ENCODE measurements at regions not wholly inside any gene's neighbourhood (a gene's known extent, or its start where the extent isn't known, plus 50 kb on each side); places are given as distances from the start of the nearest gene placed in this dataset.

- Histone ChIP-seq H3K27me3 (ENCODE audit: insufficient read depth, low read depth, low read length) (no peaks in the 10 kb centered on the region), H3K27ac (ENCODE audit: low read length) (no peak overlapping the region), H3K4me3 (ENCODE audit: low read length) (no peak overlapping the region), H4K20me1 (ENCODE audit: insufficient read depth) (no peaks in the 10 kb centered on the region), H2AFZ (ENCODE audit: low read depth, low read length) (no peak overlapping the region), H3K79me2 (replicated peaks; ENCODE audit: insufficient read depth, low read length) (no peaks in the 10 kb centered on the region), H3F3A (ENCODE audit: insufficient read depth, low read length, poor library complexity, severe bottlenecking) (no peaks in the 10 kb centered on the region), H3K9me3 (ENCODE audit: low read length) (no peaks in the 10 kb centered on the region), H3K9me2 (ENCODE audit: insufficient read depth, low read length) (no peaks in the 10 kb centered on the region), H3K36me3 (ENCODE audit: insufficient read depth, low read length) (no peaks in the 10 kb centered on the region), H3K9ac (ENCODE audit: low read length) (no peak overlapping the region), H3K4me2 (ENCODE audit: low read length) (no peak overlapping the region)
- TF ChIP-seq RAD21 (conservative IDR thresholded peaks at IDR 0.05) (no peak), CTCF (IDR thresholded peaks at IDR 0.05; ENCODE audit: poor library complexity, severe bottlenecking) (no peak), EP300 (conservative IDR thresholded peaks at IDR 0.05; ENCODE audit: poor library complexity, severe bottlenecking) (no peak), POLR2AphosphoS5 (IDR thresholded peaks at IDR 0.05) (no peak), SMC3 (conservative IDR thresholded peaks at IDR 0.05; ENCODE audit: poor library complexity) (no peak), REST (IDR thresholded peaks at IDR 0.05; ENCODE audit: borderline replicate concordance) (no peak), MXI1 (conservative IDR thresholded peaks at IDR 0.05; ENCODE audit: poor library complexity, severe bottlenecking) (no peak), EZH2 (IDR thresholded peaks at IDR 0.05; ENCODE audit: borderline replicate concordance, insufficient read depth, low read length, poor library complexity, severe bottlenecking) (no peak), TAF1 (IDR thresholded peaks at IDR 0.05; ENCODE audit: low read depth) (no peak)
Measured at GRCh38 chr4:71210823-71211222, 128.0 kb upstream of the SLC4A4 start.

GRCh38 chr4:71211748-71212147 is 127.1 kb upstream of the SLC4A4 start:
- Histone ChIP-seq H3K27me3 (ENCODE audit: insufficient read depth, low read depth, low read length) (no peaks in the 10 kb centered on the region), H3K36me3 (ENCODE audit: insufficient read depth, low read length) (no peaks in the 10 kb centered on the region), H2AFZ (ENCODE audit: low read depth, low read length) (no peak overlapping the region), H3F3A (ENCODE audit: insufficient read depth, low read length, poor library complexity, severe bottlenecking) (no peaks in the 10 kb centered on the region), H3K9me3 (ENCODE audit: low read length) (no peaks in the 10 kb centered on the region), H3K9me2 (ENCODE audit: insufficient read depth, low read length) (no peaks in the 10 kb centered on the region), H3K79me2 (replicated peaks; ENCODE audit: insufficient read depth, low read length) (no peaks in the 10 kb centered on the region), H3K4me2 (ENCODE audit: low read length) (no peak overlapping the region), H3K4me3 (ENCODE audit: low read length) (no peak overlapping the region), H3K9ac (ENCODE audit: low read length) (no peak overlapping the region), H3K27ac (ENCODE audit: low read length) (no peak overlapping the region), H4K20me1 (ENCODE audit: insufficient read depth) (no peaks in the 10 kb centered on the region)
- no peak for TF ChIP-seq TAF1 (IDR thresholded peaks at IDR 0.05; ENCODE audit: low read depth)
- no peak for TF ChIP-seq CTCF (IDR thresholded peaks at IDR 0.05; ENCODE audit: poor library complexity, severe bottlenecking)
- no peak for TF ChIP-seq REST (IDR thresholded peaks at IDR 0.05; ENCODE audit: borderline replicate concordance)
- no peak for TF ChIP-seq EZH2 (IDR thresholded peaks at IDR 0.05; ENCODE audit: borderline replicate concordance, insufficient read depth, low read length, poor library complexity, severe bottlenecking)
- no peak for TF ChIP-seq RAD21 (conservative IDR thresholded peaks at IDR 0.05)
- TF ChIP-seq SMC3 (conservative IDR thresholded peaks at IDR 0.05; ENCODE audit: poor library complexity): no peak
- no peak for TF ChIP-seq EP300 (conservative IDR thresholded peaks at IDR 0.05; ENCODE audit: poor library complexity, severe bottlenecking)
- TF ChIP-seq MXI1 (conservative IDR thresholded peaks at IDR 0.05; ENCODE audit: poor library complexity, severe bottlenecking): no peak
- TF ChIP-seq POLR2AphosphoS5 (IDR thresholded peaks at IDR 0.05): no peak

Measured in neural cell (in vitro differentiated cells).